Vagina (tissue), 2 donors: ENCODE measurements at regions not wholly inside any gene's neighbourhood (a gene's known extent, or its start where the extent isn't known, plus 50 kb on each side); places are given as distances from the start of the nearest gene placed in this dataset.

Experiments used
- DNase-seq, 2 donors: peaks; one replicate each; pipeline ENCODE4 v3.0.0-alpha.2; 2017; ENCODE audit errors: extremely low spot score in 2 of 2
- H3K27ac ChIP-seq: fragments of 200-600 bp; sonication (generic); one replicate; pipeline ENCODE4 v1.5.1; 2019
- H3K27me3 ChIP-seq: fragments of 200-600 bp; sonication (generic); one replicate; pipeline ENCODE4 v1.5.1; 2019
- H3K36me3 ChIP-seq, 2 donors: fragments of 200-600 bp; sonication (generic); one replicate each; pipeline ENCODE4 v1.5.1; 2017 to 2019
- H3K4me1 ChIP-seq: fragments of 200-600 bp; sonication (generic); one replicate; pipeline ENCODE4 v1.5.1; 2019
- H3K4me3 ChIP-seq, 2 donors: fragments of 200-600 bp; sonication (generic); 1 replicate in 1 of 2; 2 replicates in 1 of 2; pipeline ENCODE4 v1.5.1; 2016 to 2019
- H3K9me3 ChIP-seq: fragments of 200-600 bp; sonication (generic); one replicate; pipeline ENCODE4 v1.5.1; 2019
- POLR2A ChIP-seq, 2 donors: fragments of 450-650 bp; IDR thresholded peaks; one replicate each; pipeline ENCODE4 v1.6.1; 2017; ENCODE audit warnings: antibody characterized with exemption in 2 of 2, mild to moderate bottlenecking in 2 of 2, moderate library complexity in 2 of 2
- POLR2AphosphoS5 ChIP-seq, 2 donors: sonication (generic); formaldehyde crosslinking; IDR thresholded peaks; one replicate each; pipeline ENCODE4 v1.9.0; 2017; ENCODE audit warnings: antibody characterized with exemption in 2 of 2, mild to moderate bottlenecking in 2 of 2, low read depth in 1 of 2; ENCODE audit not compliant: insufficient read depth in 1 of 2
- intact Hi-C: fragments of 100-400 bp; cut with DNase I; formaldehyde crosslinking; loops from one replicate; pipeline ENCODE4 v1.15.1; 2023
- TF ChIP-seq, protein P1 (sequence below), 3 experiments: fragments of 450-650 bp in 2 of 3; fragments of 200-600 bp in 1 of 3; sonication (generic) in 1 of 3; IDR thresholded peaks; one replicate each; pipeline ENCODE4 v1.5.1; 2017 to 2019; ENCODE audit warnings: antibody characterized with exemption in 3 of 3, mild to moderate bottlenecking in 2 of 3, moderate library complexity in 2 of 3

DNA sequence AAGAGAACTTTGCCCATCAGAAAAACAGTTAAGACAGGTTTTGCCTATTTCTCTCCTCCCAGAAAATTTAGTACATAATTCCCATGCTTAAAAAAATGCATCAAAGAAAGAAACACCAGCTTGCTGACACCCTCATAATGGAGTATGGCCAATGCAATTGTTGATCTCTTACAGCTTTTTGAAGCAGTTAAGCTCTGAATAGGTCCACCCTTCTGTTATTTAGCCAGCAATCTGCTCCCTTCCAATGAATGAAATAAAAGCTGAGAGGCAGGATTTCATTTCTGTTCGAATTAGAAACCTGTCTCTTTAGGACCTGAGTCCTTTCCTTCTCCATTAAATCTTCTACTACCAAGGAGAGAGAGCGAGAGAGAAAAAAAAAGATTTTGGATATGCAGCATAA lies 288.7 kb downstream of the RNF144B start:
- Histone ChIP-seq H3K27ac (no peak overlapping the region), H3K4me1 (no peaks in the 10 kb centered on the region), H3K36me3 (no peaks in the 10 kb centered on the region), H3K4me3 (no peak overlapping the region), H3K27me3 (no peaks in the 10 kb centered on the region), H3K9me3 (no peaks in the 10 kb centered on the region)
- DNase-seq: no peak
- intact Hi-C loops: no loop called here
- TF ChIP-seq POLR2A (IDR thresholded peaks at IDR 0.05) (no peak), POLR2AphosphoS5 (IDR thresholded peaks at IDR 0.05; ENCODE audit: insufficient read depth in 1 of 2, low read depth in 1 of 2) (no peak)
- TF ChIP-seq, protein P1, sequence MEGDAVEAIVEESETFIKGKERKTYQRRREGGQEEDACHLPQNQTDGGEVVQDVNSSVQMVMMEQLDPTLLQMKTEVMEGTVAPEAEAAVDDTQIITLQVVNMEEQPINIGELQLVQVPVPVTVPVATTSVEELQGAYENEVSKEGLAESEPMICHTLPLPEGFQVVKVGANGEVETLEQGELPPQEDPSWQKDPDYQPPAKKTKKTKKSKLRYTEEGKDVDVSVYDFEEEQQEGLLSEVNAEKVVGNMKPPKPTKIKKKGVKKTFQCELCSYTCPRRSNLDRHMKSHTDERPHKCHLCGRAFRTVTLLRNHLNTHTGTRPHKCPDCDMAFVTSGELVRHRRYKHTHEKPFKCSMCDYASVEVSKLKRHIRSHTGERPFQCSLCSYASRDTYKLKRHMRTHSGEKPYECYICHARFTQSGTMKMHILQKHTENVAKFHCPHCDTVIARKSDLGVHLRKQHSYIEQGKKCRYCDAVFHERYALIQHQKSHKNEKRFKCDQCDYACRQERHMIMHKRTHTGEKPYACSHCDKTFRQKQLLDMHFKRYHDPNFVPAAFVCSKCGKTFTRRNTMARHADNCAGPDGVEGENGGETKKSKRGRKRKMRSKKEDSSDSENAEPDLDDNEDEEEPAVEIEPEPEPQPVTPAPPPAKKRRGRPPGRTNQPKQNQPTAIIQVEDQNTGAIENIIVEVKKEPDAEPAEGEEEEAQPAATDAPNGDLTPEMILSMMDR (IDR thresholded peaks at IDR 0.05): no peak

DNA sequence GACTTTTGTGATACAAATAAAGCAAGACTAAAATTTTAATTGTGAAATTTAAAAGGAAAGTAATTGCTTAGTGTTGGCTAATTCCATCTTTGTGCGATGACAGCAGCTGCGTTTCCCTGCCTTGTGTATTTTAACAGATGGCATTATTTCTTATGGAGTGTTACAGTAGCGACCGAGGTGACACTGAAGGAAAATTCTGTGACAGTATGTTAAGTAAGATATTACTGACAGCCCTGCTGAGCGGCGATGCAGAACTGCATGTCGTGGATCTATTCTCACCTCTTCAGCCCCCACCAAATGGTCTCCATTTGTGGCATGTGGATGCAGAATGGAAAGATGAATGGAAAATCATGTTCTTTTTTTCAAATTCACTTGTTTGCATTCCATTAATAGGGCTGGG lies 289.4 kb downstream of the RNF144B start:
- DNase-seq: no peak
- intact Hi-C loops: no loop called here
- Histone ChIP-seq H3K4me3 (no peak overlapping the region), H3K27me3 (no peaks in the 10 kb centered on the region), H3K9me3 (no peaks in the 10 kb centered on the region), H3K27ac (no peak overlapping the region), H3K4me1 (no peaks in the 10 kb centered on the region), H3K36me3 (no peaks in the 10 kb centered on the region)
- TF ChIP-seq, protein P1 (IDR thresholded peaks at IDR 0.05): no peak
- no peak for TF ChIP-seq POLR2AphosphoS5 (IDR thresholded peaks at IDR 0.05; ENCODE audit: insufficient read depth in 1 of 2, low read depth in 1 of 2)
- no peak for TF ChIP-seq POLR2A (IDR thresholded peaks at IDR 0.05)

DNA sequence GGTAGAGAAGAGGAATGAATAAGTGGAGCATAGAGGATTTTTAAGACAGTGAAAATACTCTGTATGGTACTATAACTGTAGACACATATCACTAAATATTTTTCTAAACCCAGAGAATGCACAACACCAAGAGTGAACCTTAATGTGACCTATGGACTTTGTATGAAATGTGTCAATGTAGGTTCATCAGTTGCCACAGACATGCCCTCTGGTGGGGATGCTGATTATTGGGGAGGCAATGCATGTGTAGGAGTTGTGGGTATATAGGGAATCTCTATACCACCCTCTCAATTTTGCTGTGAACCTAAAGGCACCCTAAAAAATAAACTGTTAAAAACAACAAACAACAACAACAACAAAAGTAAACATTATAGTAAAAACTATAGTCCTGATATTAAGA lies 293.7 kb downstream of the RNF144B start:
- no peaks in the 10 kb centered on the region for H3K9me3 ChIP-seq
- no peaks in the 10 kb centered on the region for H3K4me1 ChIP-seq
- no peak overlapping the region for H3K4me3 ChIP-seq
- TF ChIP-seq, protein P1 (IDR thresholded peaks at IDR 0.05): no peak
- no peak for TF ChIP-seq POLR2AphosphoS5 (IDR thresholded peaks at IDR 0.05; ENCODE audit: insufficient read depth in 1 of 2, low read depth in 1 of 2)
- TF ChIP-seq POLR2A (IDR thresholded peaks at IDR 0.05): no peak
- H3K27me3 ChIP-seq: no peaks in the 10 kb centered on the region
- H3K27ac ChIP-seq: no peak overlapping the region
- intact Hi-C loops: no loop called here
- no peaks in the 10 kb centered on the region for H3K36me3 ChIP-seq
- no peak for DNase-seq

DNA sequence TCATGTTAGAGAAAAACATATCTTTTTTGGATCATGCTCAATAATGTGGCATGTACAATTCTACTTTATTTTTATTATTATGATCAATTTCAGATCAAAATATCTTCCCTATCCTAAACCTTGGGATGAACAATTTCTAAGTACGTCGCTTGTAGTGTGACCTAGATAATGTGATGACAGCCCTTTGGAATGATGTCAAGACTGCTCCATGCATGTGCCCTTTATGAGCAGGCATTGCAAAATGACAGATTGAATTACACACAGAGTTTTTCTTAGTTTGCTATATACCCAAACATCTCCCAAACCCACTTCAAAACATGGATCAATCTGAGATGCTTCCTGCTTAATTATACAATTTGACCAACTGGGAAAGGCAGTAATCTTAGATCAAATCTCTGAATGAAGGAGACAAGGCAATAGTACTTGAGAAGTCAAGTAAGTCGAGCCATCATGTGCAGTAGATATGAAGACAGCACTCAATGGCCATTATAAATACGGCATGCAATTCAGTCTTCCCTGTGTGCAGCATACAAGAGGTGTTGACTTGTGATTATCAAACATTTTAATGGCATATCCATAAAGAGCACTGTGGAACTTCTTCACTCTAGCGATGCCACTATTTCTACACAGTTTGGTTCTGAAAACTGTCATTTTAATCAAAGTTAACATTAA lies 294.8 kb downstream of the RNF144B start:
- Histone ChIP-seq H3K9me3 (no peaks in the 10 kb centered on the region), H3K27ac (no peak overlapping the region), H3K4me3 (no peak overlapping the region), H3K27me3 (no peaks in the 10 kb centered on the region), H3K4me1 (no peaks in the 10 kb centered on the region), H3K36me3 (no peaks in the 10 kb centered on the region)
- DNase-seq: no peak
- TF ChIP-seq POLR2AphosphoS5 (IDR thresholded peaks at IDR 0.05; ENCODE audit: insufficient read depth in 1 of 2, low read depth in 1 of 2): no peak
- no peak for TF ChIP-seq POLR2A (IDR thresholded peaks at IDR 0.05)
- TF ChIP-seq, protein P1 (IDR thresholded peaks at IDR 0.05): no peak
- intact Hi-C loops: no loop called here

DNA sequence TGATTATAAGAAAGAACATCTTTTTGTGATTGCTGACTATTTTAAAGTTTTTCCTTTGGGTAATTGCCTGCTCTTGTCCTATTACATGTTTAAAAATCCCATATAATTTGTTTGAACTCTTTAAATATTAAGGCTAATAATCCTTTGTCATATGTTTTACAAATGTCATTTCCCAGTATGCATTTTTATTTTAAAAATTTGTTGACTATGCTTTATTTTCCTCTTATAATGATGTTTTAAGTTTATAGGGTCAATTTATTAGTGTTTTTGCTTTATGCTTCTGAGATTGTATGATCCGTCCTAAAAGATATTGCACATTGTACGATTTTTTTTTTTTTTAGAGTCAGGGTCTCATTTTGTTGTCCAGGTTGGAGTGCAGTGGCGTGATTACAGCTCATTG lies 297.2 kb downstream of the RNF144B start:
- no peak for TF ChIP-seq POLR2A (IDR thresholded peaks at IDR 0.05)
- TF ChIP-seq, protein P1 (IDR thresholded peaks at IDR 0.05): no peak
- TF ChIP-seq POLR2AphosphoS5 (IDR thresholded peaks at IDR 0.05; ENCODE audit: insufficient read depth in 1 of 2, low read depth in 1 of 2): no peak
- DNase-seq: no peak

More for the DNA sequence above, 297.2 kb downstream of the RNF144B start:
- Histone ChIP-seq H3K4me1 (no peaks in the 10 kb centered on the region), H3K9me3 (no peaks in the 10 kb centered on the region), H3K36me3 (no peaks in the 10 kb centered on the region), H3K27ac (no peak overlapping the region), H3K27me3 (no peaks in the 10 kb centered on the region), H3K4me3 (no peak overlapping the region)
- intact Hi-C loops: no loop called here
